Inferior parietal cortex (tissue), 1 donor: ENCODE measurements at regions not wholly inside any gene's neighbourhood (a gene's known extent, or its start where the extent isn't known, plus 50 kb on each side); places are given as distances from the start of the nearest gene placed in this dataset.

Experiments
- DNase-seq: peaks from one replicate; pipeline ENCODE4 v3.0.0-alpha.2; 2016; ENCODE audit errors: extremely low spot score

DNA sequence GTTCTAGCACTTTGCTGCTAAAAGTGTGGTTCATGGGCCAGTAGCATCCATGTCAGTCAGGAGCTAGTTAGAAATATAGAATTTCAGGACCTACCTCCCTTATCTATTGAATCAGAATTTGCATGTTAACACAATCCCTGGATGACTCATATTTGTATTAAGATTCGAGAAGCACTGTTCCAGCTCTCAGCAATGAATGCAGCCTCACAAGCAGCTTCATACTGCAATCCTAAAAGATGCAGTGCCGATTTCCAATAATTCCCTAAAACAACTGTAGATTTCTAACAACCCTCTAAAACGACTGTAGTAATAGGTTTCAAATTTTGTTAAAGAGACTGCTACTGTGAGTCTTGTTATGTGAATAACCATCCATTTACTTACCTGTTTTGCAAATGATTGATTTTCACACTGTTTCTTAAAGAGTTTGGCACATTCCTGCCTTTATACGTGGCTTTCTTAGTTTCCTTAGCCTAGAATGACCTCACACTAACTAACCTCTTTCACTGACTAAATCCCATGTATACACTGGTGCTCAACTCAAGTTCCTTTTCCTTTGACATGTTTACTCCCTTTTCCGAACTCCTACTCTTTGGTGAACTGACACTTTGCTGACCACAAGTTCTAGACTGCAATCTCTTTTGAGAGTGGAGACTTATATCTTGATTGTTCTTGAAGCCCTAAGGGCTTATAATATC lies 511.8 kb downstream of the METTL15 start:
- DNase-seq = no peak

DNA sequence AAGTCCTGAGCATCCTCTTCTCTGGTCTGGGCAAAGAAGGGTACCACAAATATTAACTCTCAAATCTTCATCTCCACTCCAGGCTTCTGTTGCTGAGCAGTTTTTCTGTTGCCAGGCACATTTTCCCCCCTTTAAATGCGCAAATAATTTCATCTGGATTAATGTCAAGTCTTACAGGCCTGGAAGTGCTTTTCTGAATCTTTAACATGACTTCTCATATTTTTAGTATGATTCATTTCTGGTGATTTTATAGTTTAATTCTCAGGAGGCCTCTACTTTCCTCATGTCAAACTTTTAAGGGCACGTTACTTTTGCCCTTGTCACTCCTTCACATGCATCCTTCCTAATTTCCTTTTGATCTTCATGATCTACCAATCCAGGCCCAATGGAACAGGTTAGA lies 510.2 kb downstream of the METTL15 start:
- no peak for DNase-seq

DNA sequence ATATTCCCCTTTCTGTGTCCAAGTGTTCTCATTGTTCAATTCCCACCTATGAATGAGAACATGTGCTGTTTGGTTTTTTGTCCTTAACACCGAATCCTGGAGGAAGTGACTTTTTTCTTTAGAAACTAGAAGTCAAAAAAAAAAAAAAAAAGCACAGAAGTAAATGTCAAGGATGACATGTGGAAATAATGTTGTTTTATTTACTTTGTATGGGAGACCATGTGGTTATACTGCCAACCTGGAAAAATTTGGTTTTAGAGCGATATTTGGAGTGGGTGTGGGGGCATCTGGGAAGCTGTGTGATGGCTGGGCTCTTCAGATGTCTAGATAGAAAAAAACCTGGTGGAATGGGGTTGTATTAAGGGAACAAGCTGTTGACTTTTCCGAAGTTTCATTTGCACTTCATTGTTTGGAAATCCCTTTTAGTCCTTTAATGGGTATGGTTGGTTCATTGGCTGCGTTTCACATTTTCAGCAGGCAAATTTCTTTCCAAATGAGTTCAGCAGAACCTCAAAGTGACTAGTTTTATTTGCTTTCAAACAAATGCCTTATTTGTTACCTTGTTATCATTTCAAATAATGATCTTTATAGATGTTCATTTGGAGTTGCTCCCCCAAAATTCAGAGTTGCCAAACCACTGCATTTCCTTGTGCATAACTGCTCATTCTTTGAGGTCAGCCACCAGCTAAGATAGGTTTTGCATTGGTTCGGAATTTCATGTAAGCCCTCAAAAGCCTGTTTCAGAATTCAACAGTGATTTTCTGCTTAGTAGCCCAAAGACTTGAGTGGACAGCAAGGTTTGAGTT lies 508.2 kb downstream of the METTL15 start:
- DNase-seq = no peak

DNA sequence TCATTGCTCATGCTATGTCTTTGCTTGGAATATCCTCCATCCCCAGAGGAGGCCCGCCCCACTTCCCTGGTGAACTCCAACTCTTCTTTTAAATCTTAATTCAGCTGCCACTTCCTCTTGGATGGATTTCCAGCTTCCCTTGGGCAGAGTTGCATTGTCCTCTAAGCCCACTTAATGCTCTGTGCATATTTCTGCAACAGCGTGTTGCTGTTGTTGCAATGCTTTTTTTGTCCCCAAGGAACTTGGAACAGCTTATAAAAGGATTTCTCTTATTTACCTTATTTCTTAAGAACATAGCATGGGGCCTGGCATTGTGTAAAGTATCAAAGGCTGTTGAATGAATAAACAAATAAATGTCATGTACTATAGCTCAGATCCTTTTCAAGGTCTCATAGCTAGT lies 507.4 kb downstream of the METTL15 start:
- no peak for DNase-seq

DNA sequence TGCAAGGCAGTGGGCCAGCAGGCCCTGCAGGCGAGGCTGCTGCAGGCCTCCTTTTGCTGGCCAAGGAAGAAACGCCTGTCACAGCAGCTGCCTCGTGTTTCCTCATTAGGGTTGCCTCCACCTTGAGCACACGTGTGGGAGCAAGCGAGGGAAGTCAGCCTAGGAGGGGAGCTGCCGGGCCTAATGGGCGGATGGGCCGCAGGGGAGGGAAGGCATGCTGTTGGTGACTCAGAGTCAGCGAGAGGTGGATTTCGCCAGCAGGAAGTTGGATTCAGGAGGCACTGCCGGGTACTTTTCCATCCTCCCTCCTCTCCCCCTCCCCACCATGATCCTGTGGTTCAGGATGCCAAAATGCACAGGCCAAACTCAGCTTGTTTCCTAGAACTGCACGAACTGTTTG lies 498.7 kb downstream of the METTL15 start:
- no peak for DNase-seq

DNA sequence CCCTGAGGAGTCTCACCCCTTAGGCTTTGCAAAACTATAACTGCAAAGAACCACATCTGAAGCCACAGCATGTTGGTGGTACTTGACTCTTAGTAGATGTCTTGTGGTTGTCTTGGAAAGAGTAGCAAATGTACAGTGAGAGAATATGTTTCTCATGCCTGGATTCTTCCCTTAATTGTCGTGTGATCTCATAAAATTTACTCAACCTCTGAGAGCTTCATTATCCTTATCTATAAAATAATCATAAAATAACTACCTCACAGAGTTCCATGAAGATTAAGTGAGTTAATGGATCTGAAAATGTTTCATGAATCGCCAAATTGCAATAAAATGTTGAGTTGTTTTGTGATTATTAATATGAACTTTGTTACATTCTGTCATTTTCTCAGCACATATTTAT lies 491.5 kb downstream of the METTL15 start:
- no peak for DNase-seq

DNA sequence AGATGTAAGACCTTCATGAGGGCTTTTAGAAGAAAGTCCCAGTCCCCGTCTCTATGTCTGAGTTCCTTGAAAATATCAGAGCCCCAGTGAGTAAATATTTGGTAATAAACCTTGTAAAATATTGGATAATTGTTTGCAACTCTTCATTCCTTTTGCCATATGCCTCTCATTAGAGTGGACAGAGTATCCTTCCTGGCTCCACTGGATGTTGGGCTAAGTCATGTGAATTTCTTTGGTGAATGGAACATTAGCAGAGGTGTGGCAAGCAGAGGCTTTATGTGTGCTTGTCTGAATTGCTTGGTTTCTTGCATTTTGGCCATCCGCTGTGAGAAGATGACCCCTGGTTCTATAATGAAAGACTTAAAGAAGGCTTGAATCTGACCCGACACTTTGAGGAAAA lies 490.3 kb downstream of the METTL15 start:
- no peak for DNase-seq

DNA sequence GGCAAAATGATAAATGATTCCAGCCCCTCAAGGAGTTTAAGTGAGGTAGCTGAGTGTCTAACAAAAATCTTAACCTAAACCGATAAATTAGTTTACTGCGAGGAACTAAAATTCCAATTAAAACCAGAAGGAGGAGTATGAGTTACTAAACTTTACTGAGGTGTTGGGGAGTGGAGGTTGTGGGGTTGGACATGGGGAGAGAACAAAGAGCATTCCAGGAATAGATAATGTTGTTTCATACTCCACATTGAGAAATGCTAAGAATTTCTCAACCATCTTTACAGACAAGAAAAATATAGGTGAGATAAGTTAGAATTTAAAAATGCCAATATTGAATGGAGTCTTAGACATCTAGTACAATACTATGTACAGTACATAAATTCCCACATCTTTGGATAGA lies 488.6 kb downstream of the METTL15 start:
- DNase-seq = no peak

DNA sequence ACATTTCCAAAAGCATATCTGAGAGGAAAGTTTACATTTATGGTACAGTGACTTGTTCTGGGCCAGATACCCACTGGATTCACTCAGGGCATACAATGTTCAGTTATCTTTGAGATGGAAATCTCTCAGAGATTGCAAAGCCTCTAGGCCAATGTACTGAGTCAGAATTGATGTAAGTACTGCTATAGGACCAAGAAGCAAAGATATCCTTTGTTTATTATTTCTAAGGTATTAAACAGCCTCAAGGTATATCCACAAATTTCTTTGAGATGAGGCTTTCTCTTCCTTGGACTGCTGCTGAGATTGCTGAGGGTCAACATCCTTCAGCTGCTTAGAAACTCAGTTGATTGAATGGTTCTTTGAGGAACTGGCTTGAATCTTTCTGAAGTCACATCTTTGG lies 484.0 kb downstream of the METTL15 start:
- DNase-seq = no peak

DNA sequence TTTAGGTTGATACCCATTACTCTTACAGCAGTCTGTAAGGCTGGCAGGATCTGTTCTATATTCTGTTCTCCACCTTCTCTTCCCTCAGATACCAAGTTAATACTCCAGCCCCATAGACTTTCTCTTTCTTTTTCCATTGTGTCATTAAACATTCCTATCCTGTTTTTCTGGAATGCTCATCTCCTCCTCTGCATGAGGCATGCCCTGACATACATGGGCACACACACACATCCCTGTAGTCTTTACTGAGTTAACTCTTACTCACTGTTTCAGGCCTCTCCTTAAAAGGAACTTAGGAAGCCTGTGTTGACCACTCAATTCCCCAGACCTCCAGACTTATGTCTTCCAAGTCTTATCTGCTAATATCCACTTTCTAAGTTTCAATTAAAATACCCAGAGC lies 476.8 kb downstream of the METTL15 start:
- no peak for DNase-seq

DNA sequence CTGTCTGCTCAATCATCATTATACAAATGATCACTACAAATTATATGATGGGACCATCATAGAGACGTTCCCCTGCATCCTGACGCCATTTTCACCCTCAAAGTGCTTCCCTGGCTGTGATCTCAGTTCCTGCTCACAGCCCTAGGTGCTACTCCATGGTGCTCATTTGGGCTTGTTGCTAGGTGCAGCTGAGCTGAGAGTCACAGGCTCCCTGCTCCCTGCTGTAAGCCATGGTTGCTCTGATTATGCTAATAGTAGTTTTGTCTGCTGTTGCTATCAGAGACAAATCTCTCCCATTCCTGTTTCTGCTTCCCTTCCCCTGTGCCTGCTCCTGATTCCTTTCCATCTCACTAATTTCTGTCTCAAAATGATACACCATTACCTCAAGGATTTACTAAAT lies 474.3 kb downstream of the METTL15 start:
- no peak for DNase-seq

DNA sequence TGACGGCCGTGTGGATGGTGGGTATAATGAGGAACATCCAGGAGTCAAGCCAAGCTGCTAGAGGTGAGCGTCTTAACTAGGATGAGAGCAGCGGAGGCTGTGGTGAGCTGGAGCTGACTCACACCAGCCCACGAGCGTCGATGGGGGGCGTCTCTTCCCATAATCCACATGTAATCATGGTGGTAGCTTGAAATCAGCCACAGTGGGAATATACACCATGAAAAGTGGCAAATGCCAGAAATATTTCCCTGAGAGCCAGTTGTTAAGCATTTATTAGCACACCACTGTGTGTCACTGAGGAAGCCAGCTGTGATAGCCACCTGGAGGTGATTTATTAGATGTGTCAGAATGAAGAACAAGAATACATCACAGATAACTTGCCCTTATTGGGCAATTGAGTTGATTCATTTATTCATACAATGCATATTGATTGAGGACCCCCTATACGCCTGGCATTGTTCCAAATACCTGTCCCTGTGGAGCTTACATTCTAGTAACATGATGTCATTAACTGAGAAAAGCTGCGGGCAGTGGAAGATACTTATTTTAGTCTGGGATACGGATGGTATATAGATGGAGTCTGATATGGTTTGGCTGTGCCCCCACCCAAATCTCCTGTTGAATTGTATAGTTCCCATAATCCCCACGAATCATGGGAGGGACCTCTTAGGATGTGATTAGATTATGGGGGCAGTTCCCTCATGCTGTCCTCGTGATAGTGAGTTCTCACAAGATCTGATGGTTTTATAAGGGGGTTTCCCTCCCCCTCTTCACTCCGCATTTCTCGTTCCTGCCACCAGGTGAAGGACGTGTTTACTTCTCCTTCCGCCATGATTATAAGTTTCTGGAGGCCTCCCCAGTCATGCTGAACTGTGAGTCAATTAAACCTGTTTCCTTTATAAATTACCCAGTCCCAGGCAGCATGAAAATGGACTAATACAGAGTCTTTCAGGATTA lies 473.4 kb downstream of the METTL15 start:
- no peak for DNase-seq

DNA sequence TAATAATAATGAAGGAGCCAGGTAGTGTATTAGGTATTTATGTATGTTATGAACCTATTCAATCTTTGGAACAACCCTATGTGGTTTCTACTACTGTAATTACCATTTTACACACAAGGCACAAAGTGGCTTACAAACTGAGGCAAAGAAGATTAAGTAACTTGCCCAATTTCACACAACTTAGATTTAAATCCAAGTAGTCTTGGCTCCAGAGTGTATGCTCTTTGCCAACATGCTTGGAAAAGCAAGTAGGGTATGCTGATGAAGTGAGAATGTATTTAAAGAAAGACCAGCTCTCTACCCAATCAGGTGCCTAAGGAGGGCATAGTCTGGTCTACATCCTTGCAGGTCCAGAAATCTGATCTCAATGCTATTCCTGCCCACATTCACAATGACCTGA lies 463.2 kb downstream of the METTL15 start:
- no peak for DNase-seq

DNA sequence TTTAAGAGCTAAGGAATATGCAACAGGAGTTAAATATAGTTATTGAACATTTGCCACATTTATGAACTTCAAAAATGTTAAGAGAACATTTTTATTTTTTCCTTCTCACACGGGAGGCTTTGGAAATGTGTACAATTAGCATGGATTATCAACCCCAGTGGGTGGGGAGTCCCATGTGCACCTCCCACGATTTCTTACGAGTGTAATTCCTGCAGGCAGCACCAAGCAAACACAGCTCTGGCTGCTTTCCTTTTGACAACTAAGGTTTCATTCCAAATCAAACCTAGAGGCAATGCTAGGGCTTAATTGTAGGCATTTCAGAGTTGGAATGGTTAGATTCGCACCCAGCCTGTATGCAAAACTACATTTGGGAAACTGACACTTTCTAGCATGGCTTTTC lies 460.9 kb downstream of the METTL15 start:
- no peak for DNase-seq

DNA sequence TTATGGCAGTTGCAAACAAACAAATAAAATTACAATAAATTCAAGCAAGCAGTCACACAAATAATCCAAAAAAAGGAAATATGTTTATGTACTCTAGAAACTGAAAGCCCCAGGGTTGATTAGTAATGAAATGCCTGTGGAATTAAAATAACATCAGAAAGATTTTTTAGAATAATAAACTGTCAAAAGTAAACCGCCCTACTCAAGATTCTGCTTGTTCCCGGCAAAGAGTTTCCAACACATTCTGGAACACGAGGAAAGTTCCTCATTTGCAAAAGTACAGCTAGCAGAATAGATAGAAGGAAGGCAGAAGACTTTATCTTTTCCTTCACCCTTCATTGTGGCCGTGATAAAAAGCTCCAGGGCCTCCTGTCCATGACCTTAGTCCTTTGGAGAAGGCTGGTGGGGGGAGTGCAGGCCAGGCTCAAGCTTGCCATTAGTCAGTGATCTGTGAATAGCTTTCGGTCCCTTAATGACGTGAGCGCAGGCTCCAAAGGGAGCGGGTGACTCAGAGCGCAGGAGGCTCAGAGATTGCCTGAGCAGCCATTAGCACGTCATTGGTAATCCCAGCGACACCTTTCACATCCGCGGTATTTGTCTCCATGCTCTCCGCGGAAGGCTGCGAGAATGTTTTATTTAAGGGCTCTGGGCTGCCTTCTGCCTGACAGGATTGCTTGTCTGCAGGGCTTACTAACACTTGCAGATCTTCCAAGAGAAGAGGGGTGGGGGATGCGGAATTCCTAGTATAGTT lies 458.3 kb downstream of the METTL15 start:
- peak; percentile 47 for DNase-seq

DNA sequence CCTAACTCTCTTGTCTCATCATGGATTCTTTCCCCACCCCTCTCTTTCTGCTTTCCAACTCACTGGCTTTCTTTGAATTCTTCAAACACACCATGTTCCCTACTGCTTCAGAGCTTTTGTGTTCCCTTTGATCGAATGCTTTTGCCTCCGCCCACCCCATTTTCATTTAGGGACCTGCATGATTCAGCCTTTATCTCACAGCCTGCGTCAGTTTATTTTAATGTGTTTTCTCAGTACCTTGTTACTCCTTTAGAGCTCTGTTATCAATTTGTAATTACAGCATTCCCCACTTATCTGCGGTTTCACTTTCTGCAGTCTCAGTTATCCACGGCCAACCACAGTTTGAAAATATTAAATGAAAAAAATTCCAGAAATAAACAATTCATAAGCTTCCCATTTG lies 451.3 kb downstream of the METTL15 start:
- no peak for DNase-seq

DNA sequence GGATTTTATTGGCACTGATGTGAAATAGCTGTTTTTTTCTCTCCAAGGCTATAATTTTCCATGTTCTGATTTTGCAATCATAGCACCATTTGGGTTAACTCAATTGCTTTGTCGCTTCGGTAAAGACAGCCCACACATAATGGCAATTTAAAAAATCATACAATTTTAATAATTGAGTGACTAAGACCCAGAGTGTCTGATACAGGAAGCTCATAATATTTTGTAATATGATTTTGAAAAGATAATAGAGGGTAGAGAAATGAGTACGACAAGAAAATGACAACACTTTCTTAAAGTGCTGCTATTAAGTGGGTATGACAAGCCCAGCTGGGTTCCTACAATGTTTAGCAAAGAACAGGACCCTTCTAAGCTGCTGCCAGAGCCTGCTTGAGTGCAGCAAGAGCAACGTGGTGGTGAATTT lies 439.1 kb downstream of the METTL15 start:
- DNase-seq = no peak

DNA sequence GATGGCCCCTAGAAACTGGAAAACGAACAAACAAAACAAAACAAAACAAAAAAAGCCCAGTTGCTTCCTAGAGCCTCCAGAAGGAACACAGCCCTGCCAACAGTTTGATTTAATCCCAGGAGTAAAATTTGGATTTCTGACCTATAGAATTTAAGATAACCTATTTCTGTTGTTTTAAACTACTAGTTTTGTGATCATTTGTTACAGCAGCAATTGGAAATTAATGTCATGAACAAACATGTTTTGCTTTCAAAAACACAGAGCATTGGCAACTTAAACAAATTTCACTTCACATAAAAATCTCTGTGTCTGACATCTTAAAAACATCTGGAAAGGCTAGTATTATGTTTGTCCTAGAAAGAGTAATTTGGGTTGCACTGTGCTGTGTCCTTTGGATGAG lies 437.3 kb downstream of the METTL15 start:
- DNase-seq = no peak

DNA sequence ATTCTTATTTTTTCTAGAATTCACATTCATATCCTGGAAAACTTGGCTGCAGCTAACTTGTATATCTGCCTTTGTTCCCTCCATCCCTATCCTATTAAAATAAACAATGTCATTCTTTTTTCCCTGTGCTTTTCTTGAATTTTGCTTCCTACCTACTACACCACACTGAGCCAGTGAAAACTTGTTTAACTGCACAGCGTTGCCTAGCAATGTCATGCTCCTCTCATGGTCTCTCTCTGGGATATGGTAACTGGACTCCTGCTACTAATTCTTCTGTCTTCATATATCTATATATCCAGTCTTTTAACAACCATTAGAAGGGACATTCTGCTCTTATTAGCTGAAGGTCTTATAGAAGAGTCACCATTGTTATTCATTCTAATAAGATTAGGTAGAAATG lies 434.4 kb downstream of the METTL15 start:
- no peak for DNase-seq

DNA sequence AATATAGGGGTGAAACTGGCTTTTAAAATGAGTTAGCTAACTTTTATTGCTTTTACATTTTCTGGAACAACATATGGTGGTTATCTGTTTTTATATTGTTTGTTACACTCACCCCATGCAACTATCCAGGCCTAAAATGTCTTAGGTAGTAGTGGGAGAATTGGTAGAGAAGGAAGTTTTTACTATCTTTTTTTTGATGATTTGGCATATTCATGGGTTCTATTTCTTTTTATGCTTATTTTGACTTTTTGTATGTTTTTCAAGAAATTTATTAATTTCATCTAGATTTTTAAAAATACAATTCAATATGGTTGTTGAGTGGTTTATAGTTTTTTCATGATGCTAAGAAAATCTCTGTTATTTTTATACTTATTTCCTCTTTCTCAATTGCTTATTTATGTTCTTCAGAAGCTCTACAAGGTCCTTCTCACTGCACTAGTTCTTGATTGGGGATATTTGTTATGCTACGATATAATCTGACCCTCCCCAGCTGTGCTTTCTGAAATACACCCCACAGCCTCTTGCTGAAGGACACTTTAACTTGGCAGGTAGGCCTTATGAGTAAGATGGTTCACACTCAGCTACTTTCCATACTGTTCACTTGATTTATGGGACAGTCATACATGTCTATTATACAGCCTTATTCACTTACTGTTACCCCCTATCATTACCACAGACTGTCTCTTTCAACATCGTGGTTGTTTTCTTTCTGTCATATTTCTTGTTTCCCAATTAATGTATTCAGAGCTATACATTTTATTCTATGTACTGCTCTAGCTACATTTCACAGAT lies 431.2 kb downstream of the METTL15 start:
- no peak for DNase-seq

DNA sequence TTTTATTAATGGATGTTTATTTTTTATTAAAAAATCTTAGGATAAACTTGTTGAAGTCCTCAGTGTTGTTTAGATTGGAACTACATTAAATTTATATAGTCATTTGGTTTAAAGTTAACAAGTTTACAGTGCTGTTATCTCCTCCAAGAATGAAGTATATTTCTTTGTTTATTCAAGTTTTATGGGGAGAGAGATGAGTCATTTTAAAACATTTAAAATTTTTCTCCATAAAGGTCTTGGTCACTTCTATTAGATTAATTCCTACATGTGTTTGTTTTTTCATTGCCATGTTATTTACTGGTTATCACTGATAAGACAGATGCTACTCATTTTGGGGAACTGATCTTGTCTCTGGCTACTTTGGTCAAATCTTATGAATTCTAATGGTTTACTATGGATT lies 429.6 kb downstream of the METTL15 start:
- no peak for DNase-seq
